ENCODE measurements at regions not wholly inside any gene's neighbourhood (a gene's known extent, or its start where the extent isn't known, plus 50 kb on each side); places are given as distances from the start of the nearest gene placed in this dataset.
A peak's percentile ranks its signal among the peaks of the same experiment; 100 is the strongest.
"Not testable (repeated sequence)": the region's sequence is repeated elsewhere in the genome, so short reads cannot be mapped to it uniquely, and the experiment has no call there.

DNA sequence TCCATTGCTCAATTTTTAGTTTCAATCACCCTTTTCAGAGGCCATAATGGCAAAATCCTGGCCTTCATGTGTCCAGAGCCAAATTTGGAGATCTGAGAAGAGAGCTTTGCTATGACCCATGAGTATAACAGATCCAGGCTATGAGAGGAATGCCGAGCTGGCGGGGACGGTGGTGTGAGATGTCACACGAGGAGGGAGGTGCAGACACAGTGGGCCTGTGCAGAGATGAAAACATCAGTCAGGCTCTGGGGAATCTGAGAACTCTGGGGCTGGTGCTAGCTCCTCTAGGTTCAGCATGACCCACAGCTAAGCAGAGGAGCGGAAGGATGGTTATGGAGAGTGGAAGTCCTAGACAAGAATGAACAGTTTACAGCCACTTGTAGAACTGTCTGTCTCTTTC, 398.3 kb upstream of the ATP10A start:
- DNase-seq (ENCODE audit: low spot score), result no peak

DNA sequence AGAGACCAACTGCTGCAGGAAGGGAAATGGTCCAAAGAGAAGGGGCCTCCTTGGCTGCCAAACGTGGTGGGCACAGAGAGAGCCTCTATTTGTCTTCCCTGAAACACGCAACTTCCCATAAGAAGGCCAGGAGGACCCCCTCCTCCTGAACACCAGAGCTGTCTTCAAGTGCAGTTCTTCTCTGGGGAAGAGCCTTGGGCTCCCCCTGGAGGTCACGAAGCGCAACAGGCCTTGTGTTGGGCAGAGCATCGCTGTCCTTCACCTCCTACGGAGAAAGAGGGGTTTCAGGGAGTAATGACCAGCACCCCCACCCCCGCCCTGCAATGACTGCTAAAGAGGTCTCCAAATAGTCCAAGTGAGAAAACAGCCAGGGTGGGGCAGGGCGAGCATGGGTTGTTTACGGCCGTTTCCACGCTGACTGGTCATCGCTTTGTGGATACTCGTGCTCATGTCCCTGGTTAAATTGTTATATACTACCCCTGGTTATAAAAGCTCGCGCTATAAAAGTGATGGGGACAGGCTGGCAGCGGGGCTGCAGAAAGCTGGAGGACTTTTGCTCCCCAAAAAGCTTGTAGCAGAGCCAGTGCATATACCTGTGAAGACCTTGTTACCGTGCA, 397.5 kb upstream of the ATP10A start:
- DNase-seq (ENCODE audit: low spot score), result peak; percentile 8

DNA sequence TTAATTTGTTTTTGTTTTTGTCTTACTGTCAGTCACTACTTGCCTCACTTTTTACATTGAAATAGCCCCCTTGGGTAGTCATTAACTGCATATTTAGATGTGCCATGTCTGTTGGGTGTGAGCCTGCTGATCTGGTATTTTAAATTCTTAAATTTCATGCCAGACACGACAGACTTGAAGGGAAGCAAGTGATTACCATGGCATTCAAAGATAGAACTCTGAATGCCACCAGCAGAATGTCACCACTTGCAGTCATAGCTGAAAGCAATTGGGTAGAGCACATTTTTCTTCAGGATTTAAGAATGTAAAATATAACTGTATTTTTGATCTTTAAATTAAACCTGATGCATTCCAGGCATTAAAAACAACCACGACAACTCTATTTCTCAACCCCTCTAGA, 396.5 kb upstream of the ATP10A start:
- no peak for DNase-seq (ENCODE audit: low spot score)

DNA sequence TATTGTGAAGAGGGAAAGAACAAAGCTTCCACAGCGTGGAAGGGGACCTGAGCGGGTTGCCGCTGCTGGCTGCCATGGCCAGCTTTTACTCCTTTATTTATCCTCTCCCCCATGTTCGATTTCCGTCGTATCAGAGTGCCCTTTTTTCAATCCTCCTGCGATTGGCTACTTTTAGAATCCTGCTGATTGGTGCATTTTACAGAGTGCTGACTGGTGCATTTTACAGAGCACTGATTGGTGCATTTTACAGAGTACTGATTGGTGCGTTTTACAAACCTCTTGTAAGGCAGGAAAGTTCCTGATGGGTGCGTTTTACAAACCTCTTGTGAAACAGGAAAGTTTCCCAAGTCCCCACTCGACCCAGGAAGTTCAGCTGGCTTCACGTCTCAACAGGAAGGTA, 381.7 kb upstream of the ATP10A start:
- peak; percentile 50 for DNase-seq (ENCODE audit: low spot score)

DNA sequence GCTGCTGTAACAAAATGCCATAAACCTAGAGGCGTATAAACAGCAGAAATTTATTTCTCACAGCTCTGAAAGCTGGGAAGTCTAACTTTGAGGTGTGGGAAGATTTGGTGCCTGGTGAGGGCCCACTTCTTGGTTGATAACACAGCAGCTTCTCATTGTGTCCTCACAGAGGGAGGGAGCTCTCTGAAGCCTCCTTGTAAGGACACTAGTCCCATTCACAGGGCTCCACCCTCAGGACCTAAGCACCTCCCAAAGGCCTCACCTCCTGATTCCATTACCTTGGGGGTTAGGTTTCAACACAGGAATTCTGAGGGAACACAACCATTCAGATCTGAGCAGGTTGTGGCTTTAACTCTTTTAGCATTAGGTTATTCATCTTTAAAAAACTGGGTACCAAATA, 380.3 kb upstream of the ATP10A start:
- no peak for DNase-seq (ENCODE audit: low spot score)

DNA sequence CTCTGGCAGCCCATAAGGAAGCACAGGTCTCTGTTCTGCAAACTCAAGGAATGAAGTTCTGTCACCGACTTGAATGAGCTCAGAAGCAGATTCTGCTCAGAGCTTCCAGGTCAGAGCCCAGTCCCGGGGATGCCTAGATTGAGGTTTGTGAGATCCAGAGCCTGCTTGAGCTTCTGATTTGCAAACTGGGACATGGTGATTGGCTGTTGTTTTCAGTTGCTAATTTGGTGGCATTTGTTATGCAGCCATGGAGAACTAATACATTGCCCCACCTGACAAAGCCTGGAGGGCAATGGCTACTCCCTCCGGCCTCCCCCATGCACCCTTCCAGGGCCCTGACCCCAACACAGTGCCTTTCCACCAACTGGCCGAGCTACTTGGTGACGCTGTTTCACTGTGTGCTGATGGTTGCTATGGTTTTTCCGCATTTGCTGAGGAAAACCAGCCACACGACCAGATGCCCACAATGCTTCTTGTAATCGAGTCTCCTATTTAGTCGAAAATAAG, 379.5 kb upstream of the ATP10A start:
- DNase-seq (ENCODE audit: low spot score), result no peak

DNA sequence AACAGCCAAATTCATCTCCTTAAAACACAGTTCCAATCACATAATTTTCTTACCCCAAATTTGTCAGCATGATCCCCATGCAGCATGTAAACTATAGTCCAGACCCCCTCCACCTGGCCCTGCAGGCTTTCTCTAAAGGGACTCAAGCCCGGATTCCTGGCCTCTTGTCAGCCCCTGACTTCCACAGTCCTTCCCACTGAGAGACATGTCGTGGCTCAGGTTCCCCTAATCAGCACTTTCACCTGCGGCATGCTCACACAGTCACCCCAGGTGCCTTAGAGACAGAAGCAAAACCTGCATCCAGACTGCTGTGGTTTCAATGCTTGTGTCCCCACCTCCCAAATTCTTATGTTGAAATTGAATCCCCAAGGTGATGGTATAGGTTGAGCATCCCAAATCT, 372.7 kb upstream of the ATP10A start:
- no peak for DNase-seq (ENCODE audit: low spot score)

DNA sequence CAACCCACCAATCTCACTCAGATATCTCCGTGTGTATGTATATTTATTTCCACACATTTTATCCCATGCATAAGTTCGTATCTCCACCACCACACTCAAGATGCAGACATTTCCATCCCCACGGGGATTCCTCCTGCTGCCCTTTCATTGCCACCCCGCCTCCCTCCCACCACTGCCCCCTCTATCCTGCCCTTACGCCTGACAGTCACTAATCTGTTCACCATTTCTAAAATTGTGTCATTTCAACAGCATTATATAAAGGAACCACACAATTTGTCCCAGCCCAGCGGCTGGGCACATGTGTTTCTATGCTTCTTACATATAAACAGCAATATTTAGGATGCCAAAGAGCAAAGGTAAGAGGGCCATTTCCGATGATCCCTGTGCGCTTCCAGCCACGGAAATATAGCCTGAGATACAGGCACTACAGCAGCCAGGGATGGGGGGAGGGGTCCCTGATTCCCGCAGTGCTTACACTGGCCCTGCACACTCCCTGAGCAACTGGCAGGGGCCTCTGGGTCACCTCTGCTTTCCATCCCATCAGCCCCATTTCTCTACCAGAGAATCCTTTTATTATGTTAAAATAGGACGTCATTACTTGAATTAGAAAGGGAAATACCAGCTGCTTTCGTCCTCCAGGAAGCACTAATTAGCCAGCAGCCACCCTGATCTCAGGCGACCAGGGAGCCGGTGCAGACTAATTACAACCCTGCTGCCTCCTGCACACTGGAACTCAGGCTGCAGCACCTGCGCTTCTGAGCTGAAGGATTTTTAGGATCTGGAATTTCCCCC, 372.0 kb upstream of the ATP10A start:
- DNase-seq (ENCODE audit: low spot score), result no peak

DNA sequence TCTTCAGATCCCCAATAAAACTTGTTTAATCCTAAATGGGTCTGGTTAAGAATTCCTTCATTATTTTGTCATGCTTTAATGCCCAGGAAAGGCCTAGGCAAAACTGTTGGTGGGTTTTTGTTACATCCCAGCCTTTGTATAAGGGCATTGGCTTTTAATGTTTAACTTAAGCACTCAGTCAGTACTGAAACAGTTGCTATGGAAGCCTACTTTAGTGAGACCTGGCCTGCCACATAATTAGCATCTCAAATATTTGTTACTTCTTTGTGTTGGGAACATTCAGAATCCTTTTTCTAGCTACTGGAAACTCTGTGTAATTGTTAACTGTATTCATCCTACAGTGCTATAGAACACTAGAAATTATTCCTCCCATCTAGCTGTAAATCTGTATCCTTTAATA, 369.6 kb upstream of the ATP10A start:
- DNase-seq (ENCODE audit: low spot score), result no peak

DNA sequence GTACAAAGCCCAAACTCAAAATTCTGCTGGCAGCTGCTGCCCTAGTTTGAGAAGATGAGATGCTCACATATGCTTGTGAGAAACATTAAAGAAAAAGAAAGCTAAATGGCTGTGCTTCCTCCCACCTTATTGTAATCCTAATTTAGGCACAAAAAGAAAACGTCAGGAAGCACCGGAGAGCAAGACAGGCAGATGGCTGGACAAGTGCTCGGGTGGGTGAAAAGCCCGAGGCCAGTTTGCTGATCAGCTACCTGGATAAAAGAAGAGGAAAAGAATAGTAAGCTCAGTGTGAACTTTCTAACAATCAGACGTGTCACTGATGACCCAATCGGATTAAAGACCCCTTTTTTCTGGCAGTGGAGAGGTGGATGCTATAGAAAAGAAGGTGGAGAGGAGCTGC, 368.0 kb upstream of the ATP10A start:
- no peak for DNase-seq (ENCODE audit: low spot score)

DNA sequence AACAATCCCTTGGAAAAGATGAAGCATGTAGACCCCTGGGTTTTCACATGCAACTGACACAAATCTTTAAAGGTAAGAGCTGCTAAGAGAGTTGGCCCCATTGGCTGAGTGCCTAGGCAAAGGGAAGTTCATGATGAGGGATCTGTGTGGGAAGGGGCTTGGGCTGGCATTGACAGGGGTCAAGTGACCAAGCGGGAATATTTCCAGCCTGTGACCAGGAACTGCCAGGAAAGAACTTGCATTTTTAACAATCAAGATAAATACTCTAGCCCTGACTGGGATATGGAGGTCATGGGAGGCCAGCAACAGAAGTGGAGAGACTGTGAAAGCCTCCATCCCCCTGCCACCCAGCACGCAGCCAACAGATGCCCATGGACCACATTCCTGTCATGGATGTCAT, 361.1 kb upstream of the ATP10A start:
- no peak for DNase-seq (ENCODE audit: low spot score)

DNA sequence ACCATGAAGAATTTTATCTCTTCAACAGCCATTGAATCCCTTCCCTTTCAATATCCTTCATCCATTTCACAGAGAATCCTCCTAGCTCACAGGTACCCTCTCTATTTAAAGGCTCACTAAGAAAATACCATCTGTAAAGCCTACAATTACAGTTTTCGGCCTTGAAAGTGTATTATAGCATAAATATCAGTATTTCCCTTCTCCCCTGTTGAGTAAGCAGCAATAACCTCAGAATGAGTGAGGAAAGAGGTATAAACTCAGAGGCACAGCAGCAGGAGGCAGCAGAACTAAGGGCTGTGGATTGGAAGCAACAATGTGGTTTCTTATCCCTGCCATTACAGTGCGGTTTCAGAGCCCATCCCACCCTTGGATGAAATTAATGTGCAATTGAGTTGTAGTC, 360.6 kb upstream of the ATP10A start:
- no peak for DNase-seq (ENCODE audit: low spot score)

DNA sequence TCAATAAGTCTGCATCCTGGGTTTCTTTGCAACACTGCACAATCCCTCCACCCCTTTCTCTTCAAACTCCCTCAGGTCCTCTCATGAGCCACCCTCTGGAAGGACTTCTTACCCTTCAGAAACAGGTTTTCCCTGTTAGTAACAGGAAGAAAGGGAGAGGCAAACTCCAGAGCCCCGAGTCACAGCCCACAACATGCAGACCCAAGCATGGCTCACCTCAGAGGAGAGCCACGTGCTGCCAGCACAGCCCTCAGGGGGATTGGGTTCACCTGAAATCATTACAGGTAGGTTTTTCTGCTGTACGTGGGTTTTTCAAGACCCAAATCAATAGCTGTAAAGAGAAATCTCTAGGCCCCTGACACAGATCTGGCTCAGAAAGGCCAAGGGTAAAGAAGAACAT, 359.7 kb upstream of the ATP10A start:
- no peak for DNase-seq (ENCODE audit: low spot score)

DNA sequence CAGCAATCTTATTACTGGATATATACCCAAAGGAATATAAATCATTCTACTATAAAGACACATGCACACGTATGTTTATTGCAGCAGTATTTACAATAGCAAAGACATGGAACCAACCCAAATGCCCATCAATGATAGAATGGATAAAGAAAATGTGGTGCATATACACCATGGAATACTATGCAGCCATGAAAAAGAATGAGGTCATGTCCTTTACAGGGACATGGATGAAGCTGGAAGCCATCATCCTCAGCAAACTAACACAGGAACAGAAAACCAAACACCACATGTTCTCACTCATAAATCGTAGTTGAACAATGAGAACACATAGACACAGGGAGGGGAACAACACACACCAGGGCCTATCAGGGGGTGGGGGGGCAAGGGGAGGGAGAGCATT, 353.9 kb upstream of the ATP10A start:
- not testable (repeated sequence) for DNase-seq (ENCODE audit: low spot score)

DNA sequence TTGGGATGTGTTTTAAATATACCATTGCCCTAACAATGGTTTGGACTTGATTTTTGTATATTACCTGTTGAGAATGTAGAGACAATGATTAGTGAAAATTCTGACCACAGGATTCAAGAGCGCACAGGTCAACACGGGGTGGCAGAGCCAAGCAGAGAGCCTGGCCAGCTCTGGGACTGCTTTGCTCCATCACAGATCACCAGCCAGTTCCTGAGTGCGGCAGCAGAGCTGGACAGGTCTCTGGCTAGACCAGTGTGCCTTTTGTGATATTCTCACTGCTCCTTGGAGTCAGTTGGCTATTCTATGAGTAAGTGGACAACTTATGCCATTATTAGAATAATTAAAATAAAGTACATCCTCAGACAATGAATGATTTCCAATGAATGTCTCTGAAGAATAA, 351.2 kb upstream of the ATP10A start:
- no peak for DNase-seq (ENCODE audit: low spot score)

DNA sequence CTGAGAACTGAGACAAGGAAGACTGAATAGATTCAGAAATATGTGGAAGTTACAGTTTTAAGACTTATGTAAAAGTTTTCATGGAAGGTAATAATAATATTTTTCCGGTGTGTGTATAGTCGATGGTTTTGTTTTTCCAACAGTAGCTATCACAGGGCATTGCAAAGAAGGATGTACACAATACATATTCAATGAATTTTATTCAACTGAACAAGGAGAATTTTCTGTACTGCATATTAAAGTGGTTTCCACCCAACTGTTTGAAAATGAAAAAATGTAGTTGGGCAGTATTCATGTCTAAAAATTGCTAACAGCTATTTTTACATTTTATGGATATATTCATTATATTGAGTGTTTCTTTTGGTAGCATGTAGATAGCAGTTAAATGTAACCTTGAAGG, 350.3 kb upstream of the ATP10A start:
- no peak for DNase-seq (ENCODE audit: low spot score)

DNA sequence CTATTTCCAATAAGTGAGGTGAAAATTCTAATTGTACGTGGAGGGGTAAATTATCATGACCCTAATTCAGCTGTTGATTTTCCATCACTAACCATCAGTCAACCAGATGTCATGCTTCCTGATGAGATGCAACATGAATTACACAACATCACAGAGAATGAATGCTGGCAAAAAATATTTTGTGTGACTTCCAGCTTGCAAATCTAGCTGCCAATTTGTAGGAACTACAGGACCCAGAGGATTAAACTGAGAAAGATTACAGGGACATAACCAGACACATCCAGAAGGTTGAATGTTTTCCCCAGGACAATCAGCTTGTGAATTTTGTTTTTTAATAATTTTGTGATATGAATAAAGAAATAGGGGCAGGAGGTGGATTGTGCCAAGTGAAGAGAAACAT, 349.0 kb upstream of the ATP10A start:
- DNase-seq (ENCODE audit: low spot score), result no peak

DNA sequence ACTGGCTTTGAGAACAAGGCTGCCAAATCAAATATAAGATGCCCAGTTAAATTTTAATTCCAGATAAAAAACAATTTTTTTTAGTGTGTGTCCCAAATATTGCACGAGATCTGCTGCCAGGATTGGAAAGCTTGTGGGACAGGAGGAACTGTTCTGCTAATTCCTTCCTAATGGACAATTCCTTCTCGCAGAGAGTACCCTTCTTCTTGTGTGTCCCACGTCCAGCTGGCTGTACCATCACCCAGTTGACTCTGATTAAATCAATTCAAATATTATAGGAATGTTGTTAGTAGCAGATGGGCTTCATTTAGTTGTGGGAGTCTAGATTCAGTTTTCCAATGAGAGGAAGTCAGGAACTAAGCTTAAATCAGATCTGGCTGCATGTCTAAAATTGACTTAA, 347.9 kb upstream of the ATP10A start:
- no peak for DNase-seq (ENCODE audit: low spot score)

DNA sequence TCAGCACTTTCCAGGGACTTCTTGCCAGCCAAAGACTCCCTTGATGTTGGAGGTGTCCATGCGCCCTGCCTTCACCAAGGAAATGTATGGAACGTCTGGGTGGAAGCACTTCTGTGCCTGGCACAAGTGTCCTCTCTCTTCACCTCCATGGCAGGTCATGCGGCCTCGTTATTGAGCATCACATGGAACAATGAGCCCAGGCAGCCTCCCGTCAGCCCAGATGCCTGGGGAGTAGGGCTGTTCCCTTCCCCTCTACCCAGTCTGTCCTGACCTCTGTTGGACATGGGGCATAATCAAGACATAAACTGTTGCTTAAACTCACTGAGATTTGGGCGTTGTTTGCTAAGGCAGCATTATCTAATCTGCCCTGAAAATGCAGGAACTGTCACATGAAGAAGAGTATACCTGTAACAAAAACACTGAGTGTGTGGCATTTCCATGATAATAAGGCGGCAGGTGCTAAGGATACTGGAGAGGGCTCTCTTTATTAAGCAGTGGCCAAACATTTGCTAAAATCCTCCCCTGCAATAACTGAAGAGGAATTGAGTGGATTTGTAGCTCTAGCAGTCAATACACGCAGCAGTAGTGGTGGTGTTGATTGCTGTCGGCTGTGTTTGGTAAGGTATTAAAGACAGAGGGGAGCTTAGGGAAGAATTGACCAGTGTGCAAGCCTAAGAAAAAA, 338.2 kb upstream of the ATP10A start:
- no peak for DNase-seq (ENCODE audit: low spot score)

DNA sequence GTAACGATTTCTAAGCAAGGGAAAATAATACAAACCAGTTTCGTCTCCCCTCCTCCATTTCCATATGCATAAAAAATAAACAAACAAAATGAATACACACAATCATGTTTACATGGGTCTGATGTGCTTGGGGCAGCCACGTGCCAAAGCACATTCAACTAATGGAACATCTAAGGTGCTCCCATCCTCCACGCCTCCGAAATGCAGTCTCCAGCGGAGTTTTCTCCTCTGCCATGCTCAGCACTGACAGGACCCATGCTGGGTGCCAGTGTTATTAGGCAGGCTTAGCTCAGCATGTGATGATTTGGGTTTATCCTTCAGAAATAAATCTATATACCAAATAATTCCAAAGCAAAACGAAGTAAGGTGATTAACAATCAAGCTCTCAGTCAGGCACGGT, 337.3 kb upstream of the ATP10A start:
- DNase-seq (ENCODE audit: low spot score), result no peak

DNA sequence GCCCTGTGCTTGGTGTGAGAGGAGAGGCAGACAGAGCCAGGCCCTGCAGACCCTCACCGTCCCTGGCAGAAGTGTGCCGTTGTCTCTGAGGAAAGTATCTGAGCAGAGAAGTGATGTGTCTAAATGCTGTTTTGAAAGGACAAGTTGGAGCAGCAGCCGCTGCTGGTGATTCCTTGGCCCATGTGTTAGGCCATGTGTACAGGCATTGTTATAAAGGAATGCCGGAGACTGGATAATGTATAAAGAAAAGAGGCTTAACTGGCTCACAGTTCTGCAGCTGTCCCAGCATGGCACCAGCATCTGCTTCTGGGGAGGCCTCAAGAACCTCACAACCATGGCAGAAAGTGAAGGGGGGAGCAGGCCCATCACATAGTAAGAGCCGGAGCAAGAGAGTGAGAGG, 334.6 kb upstream of the ATP10A start:
- DNase-seq (ENCODE audit: low spot score), result no peak

DNA sequence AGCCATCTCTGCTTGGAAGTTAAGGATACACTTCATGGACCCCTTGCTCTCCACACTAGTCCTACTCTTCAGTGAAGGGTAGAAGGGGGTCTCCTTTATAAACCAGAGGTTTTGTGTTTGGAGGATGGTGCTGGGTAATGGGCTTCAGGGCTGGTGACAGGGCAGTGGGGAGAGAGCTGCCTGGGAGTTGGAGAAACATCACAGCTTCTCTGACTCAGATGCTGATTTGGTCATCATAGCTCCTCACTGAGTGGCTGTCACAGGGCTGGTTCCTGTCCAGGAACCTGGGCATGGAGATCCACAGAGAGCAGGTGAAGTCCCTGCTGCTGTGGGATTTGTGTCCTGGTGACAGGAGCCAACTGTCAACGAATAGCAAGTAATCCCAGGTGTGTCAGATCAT, 333.9 kb upstream of the ATP10A start:
- DNase-seq (ENCODE audit: low spot score), result no peak

DNA sequence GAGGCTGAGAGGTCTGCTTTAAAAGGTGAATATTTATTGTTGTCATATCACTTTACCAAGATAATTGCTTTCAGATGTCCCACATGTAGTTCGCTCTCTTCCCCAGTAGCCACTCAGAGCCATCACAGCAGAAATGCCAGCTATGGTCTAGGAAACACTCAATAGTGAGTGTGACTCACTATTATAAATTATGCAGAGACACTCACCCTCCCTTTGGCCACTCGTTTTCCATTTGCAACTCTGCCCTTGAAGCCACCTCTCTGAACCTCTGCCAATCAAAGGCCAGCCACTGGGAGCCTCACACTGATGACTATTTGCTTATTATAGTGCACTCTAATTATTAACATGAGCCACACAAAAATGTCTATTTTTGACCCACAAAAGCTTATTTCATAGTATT, 328.1 kb upstream of the ATP10A start:
- no peak for DNase-seq (ENCODE audit: low spot score)

Measured in H4 (cell line).